ENCODE measurements at regions not wholly inside any gene's neighbourhood (a gene's known extent, or its start where the extent isn't known, plus 50 kb on each side); places are given as distances from the start of the nearest gene placed in this dataset.

GRCh38 chr14:71491931-71492330 lies 440.3 kb upstream of the RGS6 start:
- TF ChIP-seq CTCF (IDR thresholded peaks at IDR 0.05) (no peak), POLR2AphosphoS5 (IDR thresholded peaks at IDR 0.05) (no peak)
